Osteoblast (primary cell): ENCODE measurements at regions not wholly inside any gene's neighbourhood (a gene's known extent, or its start where the extent isn't known, plus 50 kb on each side); places are given as distances from the start of the nearest gene placed in this dataset.

Source experiments
- DNase-seq: peaks from one replicate; pipeline ENCODE4 v3.0.0; 2011; ENCODE audit warnings: low spot score, mixed read lengths; ENCODE audit not compliant: insufficient read length; ENCODE audit errors: missing footprints
- H2AFZ ChIP-seq: 2 replicates; pipeline ENCODE4 v1.6.0; 2011; ENCODE audit warnings: mild to moderate bottlenecking, low read length
- H3K27ac ChIP-seq: 2 replicates; pipeline ENCODE4 v1.5.1; 2011; ENCODE audit warnings: mild to moderate bottlenecking, low read depth, low read length, moderate library complexity
- H3K27me3 ChIP-seq: 2 replicates; pipeline ENCODE4 v1.6.0; 2012; ENCODE audit warnings: mild to moderate bottlenecking, control low read depth, inconsistent platforms, low read length, moderate library complexity; ENCODE audit not compliant: insufficient read depth
- H3K36me3 ChIP-seq: 2 replicates; pipeline ENCODE4 v1.5.1; 2011; ENCODE audit warnings: mild to moderate bottlenecking, low read length, control low read depth, moderate library complexity; ENCODE audit not compliant: insufficient read depth
- H3K4me1 ChIP-seq: 2 replicates; pipeline ENCODE4 v1.5.1; 2011; ENCODE audit warnings: mild to moderate bottlenecking, low read length, control low read depth, moderate library complexity; ENCODE audit not compliant: insufficient read depth
- H3K4me2 ChIP-seq: 2 replicates; pipeline ENCODE4 v1.6.0; 2011; ENCODE audit warnings: mild to moderate bottlenecking, low read length; ENCODE audit not compliant: insufficient read depth
- H3K4me3 ChIP-seq: fragments of 200-600 bp; sonication (generic); 3 replicates; pipeline ENCODE4 v1.5.1; 2012; ENCODE audit warnings: mild to moderate bottlenecking, low read length, inconsistent platforms; ENCODE audit not compliant: insufficient read depth
- H3K79me2 ChIP-seq: 2 replicates; pipeline ENCODE4 v1.6.0; 2012; ENCODE audit warnings: mild to moderate bottlenecking, low read length, control low read depth, inconsistent platforms; ENCODE audit not compliant: insufficient read depth
- H3K9me3 ChIP-seq: 2 replicates; pipeline ENCODE4 v1.5.1; 2011; ENCODE audit warnings: low read depth, low read length, control low read depth
- H4K20me1 ChIP-seq: 2 replicates; pipeline ENCODE4 v1.6.0; 2012; ENCODE audit warnings: mild to moderate bottlenecking, low read length, control low read depth; ENCODE audit not compliant: insufficient read depth
- CTCF ChIP-seq: IDR thresholded peaks from 2 replicates; pipeline ENCODE4 v1.5.1; 2011; ENCODE audit warnings: mild to moderate bottlenecking, low read depth, low read length, moderate library complexity; ENCODE audit errors: extremely low read depth

GRCh38 chr6:113375950-113376846, 480.9 kb upstream of the MARCKS start:
- Histone ChIP-seq H3K4me1 (peaks cover 37% of the 10 kb centered on the region), H3K27me3 (no peaks in the 10 kb centered on the region), H2AFZ (peak overlapping the region; percentile 71), H4K20me1 (no peaks in the 10 kb centered on the region), H3K9me3 (no peaks in the 10 kb centered on the region), H3K4me3 (peak overlapping the region; percentile 9), H3K79me2 (no peaks in the 10 kb centered on the region), H3K4me2 (peak overlapping the region; percentile 31), H3K36me3 (peaks cover 11% of the 10 kb centered on the region), H3K27ac (peak overlapping the region; percentile 84)
- DNase-seq, result peak; percentile 76
- no peak for TF ChIP-seq CTCF

GRCh38 chr6:113376847-113377165, 480.3 kb upstream of the MARCKS start:
- no peaks in the 10 kb centered on the region for H3K9me3 ChIP-seq
- H3K79me2 ChIP-seq, result no peaks in the 10 kb centered on the region
- H3K27ac ChIP-seq, result peak overlapping the region; percentile 84
- H4K20me1 ChIP-seq, result no peaks in the 10 kb centered on the region
- peak overlapping the region; percentile 31 for H3K4me2 ChIP-seq
- DNase-seq, result no peak
- no peak for TF ChIP-seq CTCF
- peaks cover 11% of the 10 kb centered on the region for H3K36me3 ChIP-seq
- H3K27me3 ChIP-seq, result no peaks in the 10 kb centered on the region
- peaks cover 33% of the 10 kb centered on the region for H3K4me1 ChIP-seq
- peak overlapping the region; percentile 42 for H2AFZ ChIP-seq
- no peak overlapping the region for H3K4me3 ChIP-seq

GRCh38 chr6:113377362-113377942, 479.7 kb upstream of the MARCKS start:
- no peaks in the 10 kb centered on the region for H3K9me3 ChIP-seq
- H3K4me1 ChIP-seq, result peaks cover 32% of the 10 kb centered on the region
- H3K79me2 ChIP-seq, result no peaks in the 10 kb centered on the region
- peak overlapping the region; percentile 42 for H2AFZ ChIP-seq
- no peaks in the 10 kb centered on the region for H4K20me1 ChIP-seq
- no peak overlapping the region for H3K4me2 ChIP-seq
- H3K4me3 ChIP-seq, result no peak overlapping the region
- peaks cover 11% of the 10 kb centered on the region for H3K36me3 ChIP-seq
- no peak for DNase-seq
- no peak for TF ChIP-seq CTCF
- H3K27me3 ChIP-seq, result no peaks in the 10 kb centered on the region
- H3K27ac ChIP-seq, result peak overlapping the region; percentile 84

- Histone ChIP-seq H4K20me1 (no peaks in the 10 kb centered on the region), H3K4me2 (no peak overlapping the region), H3K36me3 (no peaks in the 10 kb centered on the region), H3K9me3 (no peaks in the 10 kb centered on the region), H3K79me2 (no peaks in the 10 kb centered on the region), H2AFZ (no peak overlapping the region), H3K4me3 (no peak overlapping the region), H3K27ac (no peak overlapping the region), H3K4me1 (peaks cover 23% of the 10 kb centered on the region), H3K27me3 (no peaks in the 10 kb centered on the region)
- DNase-seq, result no peak
- TF ChIP-seq CTCF, result no peak
These were observed 476.6 kb upstream of the MARCKS start for GRCh38 chr6:113380591-113380990.
